H7 (cell line): ENCODE measurements at regions not wholly inside any gene's neighbourhood (a gene's known extent, or its start where the extent isn't known, plus 50 kb on each side); places are given as distances from the start of the nearest gene placed in this dataset.

Experiments used
- DNase-seq: peaks from one replicate; pipeline ENCODE4 v3.0.0; 2012
- H3K27me3 ChIP-seq: 2 replicates; pipeline ENCODE4 v1.6.0; 2011; ENCODE audit warnings: mild to moderate bottlenecking, low read length; ENCODE audit not compliant: control insufficient read depth, insufficient read depth
- H3K36me3 ChIP-seq: replicated peaks from 2 replicates; pipeline ENCODE4 v1.5.1; 2011; ENCODE audit warnings: low read length; ENCODE audit not compliant: control insufficient read depth, insufficient read depth
- H3K4me3 ChIP-seq: 2 replicates; pipeline ENCODE4 v1.5.1; 2011; ENCODE audit warnings: low read depth, mild to moderate bottlenecking, control low read depth, low read length, moderate library complexity; ENCODE audit not compliant: insufficient read depth

DNA sequence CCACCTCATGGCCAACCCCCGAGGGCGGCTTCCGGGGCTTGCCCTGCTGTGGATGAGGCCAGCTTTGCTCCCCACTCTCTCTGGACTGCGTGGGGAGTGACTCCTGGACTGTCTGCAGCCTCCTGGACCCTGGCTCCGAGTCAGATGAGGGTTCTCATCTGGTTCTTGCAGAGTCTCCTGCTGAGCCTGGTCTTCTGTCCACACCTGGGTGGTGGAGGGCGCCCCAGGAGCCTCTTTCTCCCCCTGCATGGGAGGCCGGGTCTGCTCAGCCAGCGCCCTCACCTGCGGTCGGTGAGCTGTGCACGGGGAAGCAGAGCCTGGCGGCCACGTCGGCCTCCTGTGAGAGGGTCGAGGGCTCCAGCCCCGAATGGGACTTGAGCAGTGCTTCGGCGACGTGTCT, 78.3 kb downstream of the RTP5 start:
- DNase-seq: no peak
- no peak overlapping the region for H3K4me3 ChIP-seq
- H3K36me3 ChIP-seq: no peaks in the 10 kb centered on the region
- H3K27me3 ChIP-seq: no peaks in the 10 kb centered on the region

DNA sequence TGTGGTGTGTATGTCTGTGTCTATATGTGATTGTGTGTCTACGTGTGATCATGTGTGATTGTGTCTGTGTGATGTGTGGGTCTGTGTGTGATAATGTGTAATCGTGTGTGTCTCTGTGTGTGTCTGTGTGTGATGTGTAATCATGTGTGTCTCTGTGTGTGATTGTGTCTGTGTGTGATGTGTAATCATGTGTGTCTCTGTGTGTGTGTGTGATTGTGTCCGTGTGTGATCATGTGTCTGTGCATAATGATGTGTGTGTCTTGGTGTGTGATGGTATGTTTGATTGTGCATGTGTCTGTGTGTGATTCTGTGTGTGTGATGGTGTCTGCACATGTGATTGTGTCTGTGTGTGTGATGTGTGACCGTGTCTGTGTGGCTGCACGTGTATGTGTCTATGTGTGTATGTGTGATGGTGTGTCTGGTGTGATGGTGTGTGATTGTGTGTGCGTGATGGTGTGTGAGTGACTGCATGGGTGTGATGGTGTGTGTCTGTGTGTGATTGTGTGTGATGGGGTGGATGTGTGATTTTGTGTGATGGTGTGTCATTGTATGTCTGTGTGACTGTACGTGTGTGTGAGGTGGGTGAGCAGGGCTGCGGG, 78.9 kb downstream of the RTP5 start:
- no peaks in the 10 kb centered on the region for H3K36me3 ChIP-seq
- DNase-seq: no peak
- no peaks in the 10 kb centered on the region for H3K27me3 ChIP-seq
- no peak overlapping the region for H3K4me3 ChIP-seq

DNA sequence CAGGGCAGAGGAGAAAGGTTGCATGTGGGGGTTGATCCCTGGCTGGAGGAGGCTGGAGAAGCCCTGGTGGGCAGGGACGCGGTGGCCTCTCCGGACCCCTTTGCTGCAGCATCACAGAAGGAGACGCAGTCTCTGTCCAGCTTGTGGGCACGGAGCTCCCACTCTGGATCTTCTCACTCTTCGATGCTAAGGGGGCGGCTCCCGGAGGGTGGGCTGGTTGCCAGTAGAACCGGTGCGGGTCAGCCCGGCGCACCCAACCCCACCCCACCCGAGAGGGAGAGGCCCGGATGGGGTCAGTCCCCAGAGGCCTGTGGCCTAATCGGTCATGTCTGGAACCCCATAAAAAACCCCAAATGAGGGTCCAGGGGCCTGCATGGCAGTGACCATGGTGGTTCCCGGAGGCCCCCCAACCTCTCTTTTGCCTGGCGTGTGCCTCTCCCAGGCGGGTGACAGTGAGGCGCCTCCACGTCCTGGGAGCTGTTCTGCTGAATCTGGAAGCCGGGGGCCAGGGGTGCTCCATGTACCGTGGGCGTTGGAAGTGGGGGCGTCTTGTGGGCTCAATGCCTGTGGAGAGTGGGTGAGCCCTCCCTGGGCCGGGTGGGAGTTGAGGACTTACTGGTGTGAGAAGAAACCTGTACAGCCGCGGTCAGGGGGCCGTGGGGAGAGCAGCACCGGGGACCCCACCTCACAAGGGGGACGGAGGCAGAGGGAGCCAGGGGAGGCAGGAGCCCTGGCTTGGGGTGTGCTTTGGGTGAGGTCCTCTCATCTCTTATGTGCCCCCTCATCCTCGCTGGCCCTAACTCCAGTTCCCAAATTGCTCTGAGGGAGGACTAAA, 79.6 kb downstream of the RTP5 start:
- no peak overlapping the region for H3K4me3 ChIP-seq
- peak; percentile 22 for DNase-seq
- H3K36me3 ChIP-seq: no peaks in the 10 kb centered on the region
- no peaks in the 10 kb centered on the region for H3K27me3 ChIP-seq

DNA sequence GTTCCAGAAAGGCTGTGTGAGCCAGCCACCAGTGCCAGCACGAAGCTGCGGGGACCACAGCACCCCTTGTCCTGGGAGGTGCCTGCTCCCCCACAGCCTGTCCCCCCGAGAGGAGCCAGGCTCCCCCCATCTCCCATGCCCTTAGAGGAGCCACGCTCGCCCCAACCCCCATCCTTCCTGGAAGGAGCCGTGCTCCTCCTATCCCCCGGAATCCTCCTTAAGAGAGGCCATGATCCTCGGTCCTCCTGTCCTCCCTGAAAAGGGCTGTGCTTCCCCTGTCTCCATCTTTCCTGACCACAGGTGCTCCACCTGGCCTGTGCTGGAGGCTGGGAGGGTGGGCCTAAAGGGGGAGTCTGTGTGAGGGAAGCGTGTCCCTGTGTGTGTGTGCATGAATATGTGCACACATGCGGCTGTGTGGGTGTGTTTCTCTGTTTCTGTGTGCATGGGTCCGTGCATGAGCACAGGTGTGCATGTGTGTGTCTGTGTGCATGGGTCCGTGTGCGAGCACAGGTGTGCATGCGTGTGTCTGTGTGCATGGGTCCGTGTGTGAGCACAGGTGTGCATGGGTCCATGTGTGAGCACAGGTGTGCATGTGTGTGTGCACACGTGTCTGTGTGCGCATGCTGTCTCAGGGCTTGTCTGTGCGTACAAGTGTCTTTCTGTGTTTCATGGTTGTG, 80.3 kb downstream of the RTP5 start:
- peak; percentile 33 for DNase-seq
- no peaks in the 10 kb centered on the region for H3K36me3 ChIP-seq
- H3K4me3 ChIP-seq: no peak overlapping the region
- H3K27me3 ChIP-seq: no peaks in the 10 kb centered on the region

DNA sequence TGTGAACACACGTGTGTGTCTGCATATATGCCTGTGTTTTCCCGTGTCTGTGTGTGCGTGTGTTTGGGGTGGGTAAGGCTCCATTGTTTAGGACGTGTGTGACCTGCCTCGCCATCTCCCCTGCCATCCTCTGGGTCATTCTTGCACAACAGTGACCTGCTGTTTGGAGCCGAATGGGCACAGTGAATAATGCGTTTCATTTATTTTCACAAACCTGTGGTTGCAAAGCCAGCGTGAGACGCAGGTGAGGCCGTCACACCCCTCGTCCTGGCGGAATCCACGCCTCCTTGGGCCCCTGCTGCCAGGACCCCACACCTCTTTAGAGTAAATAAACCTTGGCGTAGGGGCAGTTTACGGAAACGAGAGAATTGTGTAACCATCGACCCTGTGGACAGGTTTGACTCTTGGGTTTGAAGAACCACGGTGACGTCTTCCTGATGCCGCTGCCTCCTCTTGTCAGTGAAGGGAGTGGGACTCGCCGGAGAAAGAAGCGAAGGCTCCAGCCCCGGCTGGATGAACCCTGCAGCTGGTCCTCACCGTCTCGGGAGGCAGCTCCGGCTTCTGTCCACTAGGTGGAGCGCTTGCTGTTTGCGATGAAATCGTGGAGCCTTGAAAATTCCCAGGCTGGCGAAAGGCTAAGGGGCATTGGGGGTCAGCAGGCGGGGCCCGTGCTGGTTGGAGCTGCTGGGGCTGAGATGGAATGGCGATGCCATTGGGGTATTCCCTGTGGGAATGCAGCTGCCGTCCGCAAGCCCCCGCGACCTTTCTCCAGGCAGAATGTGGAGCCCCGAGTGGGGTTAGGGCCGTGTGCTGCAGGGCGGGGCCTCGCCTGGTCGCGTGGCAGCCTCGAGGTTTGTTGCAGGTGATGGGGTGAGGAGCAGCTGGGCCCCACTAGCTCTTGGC, 81.1 kb downstream of the RTP5 start:
- H3K4me3 ChIP-seq: no peak overlapping the region
- no peaks in the 10 kb centered on the region for H3K27me3 ChIP-seq
- no peaks in the 10 kb centered on the region for H3K36me3 ChIP-seq
- DNase-seq: peak; percentile 91

DNA sequence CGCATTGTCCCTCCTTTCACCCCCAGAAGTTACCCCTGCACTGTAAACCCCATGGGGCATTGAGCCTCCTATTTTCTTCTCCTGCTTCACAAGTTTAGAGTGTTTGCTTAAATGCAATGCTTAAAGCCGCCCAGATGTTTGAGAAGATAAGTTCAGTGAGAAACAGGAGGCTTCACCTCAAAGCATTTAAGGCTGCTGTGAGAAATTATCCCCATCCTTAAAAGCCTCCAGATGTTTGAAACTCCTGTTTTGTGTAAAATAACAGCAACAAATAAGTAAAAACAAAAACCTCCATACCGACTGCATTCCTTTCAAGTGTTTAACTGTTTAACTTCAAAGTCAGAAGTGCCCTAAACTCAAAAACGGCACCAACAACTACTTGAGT, 81.8 kb downstream of the RTP5 start:
- Histone ChIP-seq H3K4me3 (no peak overlapping the region), H3K36me3 (no peaks in the 10 kb centered on the region), H3K27me3 (no peaks in the 10 kb centered on the region)
- DNase-seq: no peak

DNA sequence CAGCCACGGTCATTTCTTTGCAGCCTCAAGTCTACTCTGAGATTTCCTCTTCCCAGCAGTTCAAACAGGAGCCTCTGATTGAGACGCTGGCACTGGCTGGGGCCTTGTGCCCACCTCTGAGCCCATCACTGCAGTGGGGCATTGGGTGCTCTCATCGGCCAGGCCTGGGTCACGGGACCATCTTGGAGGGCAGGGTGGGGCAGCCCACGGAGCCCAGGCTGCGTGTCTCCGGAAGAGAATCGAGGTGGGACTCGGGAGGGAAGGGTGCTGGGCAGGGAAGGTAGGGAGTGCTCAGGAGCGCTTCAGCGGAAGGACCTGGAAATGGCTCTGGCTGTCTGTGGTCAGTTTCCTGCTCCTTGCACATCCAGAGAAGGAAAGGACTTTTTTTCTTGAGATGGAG, 82.4 kb downstream of the RTP5 start:
- Histone ChIP-seq H3K36me3 (no peaks in the 10 kb centered on the region), H3K4me3 (no peak overlapping the region), H3K27me3 (no peaks in the 10 kb centered on the region)
- peak; percentile 26 for DNase-seq

DNA sequence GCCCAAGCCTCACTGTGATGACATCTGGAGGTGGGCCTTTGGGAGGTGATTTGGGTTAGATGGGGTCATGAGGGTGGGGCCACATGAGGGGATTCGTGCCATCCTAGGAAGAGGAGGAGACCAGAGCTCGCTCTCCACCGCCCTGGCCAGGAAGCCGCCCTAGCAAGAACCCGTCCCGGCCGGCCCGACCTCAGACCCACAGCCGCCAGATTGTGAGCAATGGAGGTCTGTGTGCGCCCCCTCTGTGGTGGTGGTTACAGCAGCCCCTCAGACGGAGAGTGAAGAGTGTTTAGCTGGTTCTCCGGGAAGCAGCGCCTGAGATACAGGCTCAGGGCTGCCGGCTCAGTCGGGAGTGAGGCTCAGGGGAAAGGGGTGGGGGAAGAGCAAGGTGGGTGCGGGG, 83.3 kb downstream of the RTP5 start:
- Histone ChIP-seq H3K36me3 (no peaks in the 10 kb centered on the region), H3K4me3 (no peak overlapping the region)
- peak; percentile 43 for DNase-seq

DNA sequence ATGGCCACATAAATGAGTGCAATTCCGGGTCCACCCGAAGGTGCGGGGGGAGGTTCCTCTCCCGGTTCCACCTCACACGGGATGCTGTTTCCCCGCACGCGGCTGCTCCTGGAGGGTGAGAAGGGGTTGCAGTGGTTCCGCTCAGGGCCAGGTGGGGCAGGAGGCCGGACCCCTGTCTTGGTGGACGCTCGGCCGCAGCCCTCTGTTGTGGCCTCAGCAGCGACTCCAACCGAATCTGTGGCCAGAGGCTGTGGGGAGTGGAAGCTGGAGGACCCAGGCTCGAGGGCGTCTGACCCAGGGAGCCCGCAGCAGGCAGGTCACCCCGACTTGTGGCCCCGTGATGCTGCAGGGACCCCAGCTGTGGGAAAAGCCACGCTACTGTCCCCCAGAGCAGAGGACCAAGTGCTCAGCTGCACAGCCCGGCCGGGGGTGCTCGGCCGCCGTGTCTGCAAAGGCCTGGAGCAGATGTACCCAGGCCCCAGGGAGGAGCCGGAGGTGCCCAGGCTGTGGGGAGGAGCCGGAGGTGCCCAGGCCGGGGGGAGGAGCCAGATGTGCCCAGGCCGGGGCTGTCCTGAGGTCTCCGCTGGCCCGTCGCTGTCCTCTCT, 83.9 kb downstream of the RTP5 start:
- no peaks in the 10 kb centered on the region for H3K36me3 ChIP-seq
- H3K4me3 ChIP-seq: no peak overlapping the region
- H3K27me3 ChIP-seq: no peaks in the 10 kb centered on the region
- peak; percentile 41 for DNase-seq

More for the DNA sequence above, 83.3 kb downstream of the RTP5 start:
- no peaks in the 10 kb centered on the region for H3K27me3 ChIP-seq

DNA sequence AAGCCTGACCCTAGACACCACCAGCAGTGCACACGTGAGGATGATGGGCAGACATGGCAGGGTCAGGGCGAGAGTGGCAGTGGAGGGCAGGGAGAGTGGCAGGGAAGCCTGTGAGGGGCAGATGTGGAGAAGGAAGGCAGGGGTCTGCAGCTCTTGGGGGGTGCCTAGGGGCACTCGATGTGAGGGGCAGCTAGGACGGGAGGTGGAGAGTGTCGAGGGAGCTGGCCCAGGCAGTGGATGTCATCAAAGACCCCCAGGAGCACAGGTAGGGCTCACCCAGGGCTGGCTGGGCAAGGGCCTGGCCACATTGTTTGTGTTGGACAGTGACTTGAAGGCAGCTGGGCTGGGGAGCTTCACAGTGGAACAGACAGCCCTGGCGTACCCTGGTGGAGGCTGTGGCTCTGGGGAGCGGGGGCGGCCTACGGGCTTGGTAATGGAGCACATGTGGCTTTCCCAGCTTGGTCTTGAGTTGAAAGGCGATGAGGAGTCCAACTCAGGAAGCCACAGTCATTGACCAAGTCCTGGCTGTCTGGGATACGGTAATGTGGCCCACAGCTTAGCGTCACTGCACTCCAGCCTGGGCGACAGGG, 87.1 kb downstream of the RTP5 start:
- H3K4me3 ChIP-seq: no peak overlapping the region
- no peaks in the 10 kb centered on the region for H3K27me3 ChIP-seq
- H3K36me3 ChIP-seq: no peaks in the 10 kb centered on the region
- DNase-seq: no peak

DNA sequence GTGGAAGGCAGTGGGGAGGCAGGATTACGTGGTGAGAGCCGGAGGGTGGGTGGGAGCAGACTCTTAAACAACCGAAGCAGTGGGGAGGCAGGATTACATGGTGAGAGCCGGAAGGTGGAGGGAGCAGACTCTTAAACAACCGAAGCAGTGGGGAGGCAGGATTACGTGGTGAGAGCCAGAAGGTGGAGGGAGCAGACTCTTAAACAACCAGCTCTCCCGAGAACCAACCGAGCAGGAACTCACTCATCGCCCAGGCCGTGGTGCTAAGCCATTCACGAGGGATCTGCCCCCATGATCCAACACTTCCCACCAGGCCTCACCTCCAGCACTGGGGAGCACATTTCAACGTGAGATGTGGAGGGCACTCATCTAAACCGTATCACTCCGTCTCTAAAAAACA, 87.7 kb downstream of the RTP5 start:
- H3K36me3 ChIP-seq: no peaks in the 10 kb centered on the region
- no peak overlapping the region for H3K4me3 ChIP-seq
- no peak for DNase-seq
- H3K27me3 ChIP-seq: no peaks in the 10 kb centered on the region

DNA sequence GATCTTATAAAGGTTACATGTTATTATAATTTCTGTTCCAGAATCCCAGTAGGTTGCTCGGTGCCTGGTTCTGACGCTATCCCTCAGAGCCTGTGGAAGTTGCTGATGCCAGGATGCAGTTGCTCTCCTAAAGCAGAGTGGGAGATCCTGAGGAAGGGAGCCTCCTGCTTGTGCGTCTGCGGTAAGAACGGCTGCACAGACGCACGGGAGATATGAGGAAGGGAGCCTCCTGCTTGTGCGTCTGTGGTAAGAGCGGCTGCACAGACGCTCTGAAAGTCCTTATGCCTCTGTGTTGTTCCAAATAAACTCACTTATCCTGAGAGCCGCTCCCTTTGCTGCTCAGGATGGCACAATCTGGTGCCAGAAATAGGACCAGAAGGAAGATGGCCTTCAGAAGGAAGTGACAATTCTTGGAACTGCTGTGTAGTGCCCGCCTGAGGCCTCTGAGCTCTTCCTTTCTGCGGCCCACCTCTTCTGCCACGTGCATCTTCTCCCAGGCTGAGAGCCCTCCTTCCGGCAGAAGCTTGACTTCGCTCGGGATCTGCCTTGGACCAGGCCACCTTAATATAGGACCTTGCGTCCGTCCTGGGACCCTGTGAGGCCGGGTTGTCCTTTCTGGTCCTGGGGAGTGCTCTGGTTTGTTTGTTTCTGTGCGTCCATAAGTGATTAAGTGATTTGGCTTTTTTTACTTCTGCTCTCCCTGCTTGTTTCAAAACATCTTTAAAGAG, 89.5 kb downstream of the RTP5 start:
- H3K36me3 ChIP-seq: no peaks in the 10 kb centered on the region
- no peak for DNase-seq
- no peak overlapping the region for H3K4me3 ChIP-seq
- H3K27me3 ChIP-seq: no peaks in the 10 kb centered on the region

DNA sequence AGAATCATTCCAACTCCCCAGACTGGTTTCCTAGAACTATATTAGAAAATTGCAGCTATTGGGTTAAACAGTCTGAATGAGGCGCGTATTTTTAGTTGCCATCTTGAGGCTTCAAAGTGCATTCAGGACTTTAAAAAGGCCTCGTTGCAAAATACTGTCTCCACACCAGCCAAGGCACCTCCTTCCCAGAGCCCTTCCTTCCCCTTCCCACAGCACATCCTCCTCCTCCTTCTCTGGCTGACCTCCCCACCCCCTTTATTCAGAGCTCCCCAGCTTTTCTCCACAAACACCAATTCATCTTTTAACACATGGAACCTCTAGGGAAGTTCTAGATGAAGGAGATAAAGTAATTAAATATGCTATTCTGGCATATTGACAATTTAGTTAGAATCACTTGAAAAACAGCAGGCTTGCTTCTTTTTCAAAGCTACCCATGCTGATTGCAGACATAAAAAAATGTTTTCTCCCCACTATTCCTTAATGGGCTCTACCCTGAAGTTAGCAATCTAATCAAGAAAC, 90.3 kb downstream of the RTP5 start:
- no peaks in the 10 kb centered on the region for H3K27me3 ChIP-seq
- no peaks in the 10 kb centered on the region for H3K36me3 ChIP-seq
- H3K4me3 ChIP-seq: no peak overlapping the region
- DNase-seq: no peak
